ENCODE measurements at regions not wholly inside any gene's neighbourhood (a gene's known extent, or its start where the extent isn't known, plus 50 kb on each side); places are given as distances from the start of the nearest gene placed in this dataset.

- DNase-seq (ENCODE audit: low read depth) = no peak
Observed at GRCh38 chr15:93195109-93195508, 106.1 kb upstream of the RGMA start.

- no peak for DNase-seq (ENCODE audit: low read depth)
Observed at GRCh38 chr15:93190238-93190637, 101.2 kb upstream of the RGMA start.

GRCh38 chr15:93189561-93189960, 100.5 kb upstream of the RGMA start:
- no peak for DNase-seq (ENCODE audit: low read depth)

- no peak for DNase-seq (ENCODE audit: low read depth)
Observed at GRCh38 chr15:93188236-93188635, 99.2 kb upstream of the RGMA start.

GRCh38 chr15:93185796-93186195, 96.8 kb upstream of the RGMA start:
- DNase-seq (ENCODE audit: low read depth) = no peak

GRCh38 chr15:93182703-93183205, 93.7 kb upstream of the RGMA start:
- DNase-seq (ENCODE audit: low read depth) = no peak

- no peak for DNase-seq (ENCODE audit: low read depth)
Observed at GRCh38 chr15:93180656-93181055, 91.6 kb upstream of the RGMA start.

- DNase-seq (ENCODE audit: low read depth) = no peak
Observed at GRCh38 chr15:93180128-93180527, 91.1 kb upstream of the RGMA start.

- DNase-seq (ENCODE audit: low read depth) = no peak
Observed at GRCh38 chr15:93179700-93180102, 90.7 kb upstream of the RGMA start.

- DNase-seq (ENCODE audit: low read depth) = no peak
Observed at GRCh38 chr15:93179072-93179471, 90.1 kb upstream of the RGMA start.

- no peak for DNase-seq (ENCODE audit: low read depth)
Observed at GRCh38 chr15:93178371-93178770, 89.4 kb upstream of the RGMA start.

- DNase-seq (ENCODE audit: low read depth) = no peak
Observed at GRCh38 chr15:93176065-93176464, 87.1 kb upstream of the RGMA start.

GRCh38 chr15:93174836-93175235, 85.8 kb upstream of the RGMA start:
- no peak for DNase-seq (ENCODE audit: low read depth)

- DNase-seq (ENCODE audit: low read depth) = no peak
Observed at GRCh38 chr15:93173369-93173768, 84.4 kb upstream of the RGMA start.

- DNase-seq (ENCODE audit: low read depth) = no peak
Observed at GRCh38 chr15:93171476-93171875, 82.5 kb upstream of the RGMA start.

- DNase-seq (ENCODE audit: low read depth) = no peak
Observed at GRCh38 chr15:93170329-93170728, 81.3 kb upstream of the RGMA start.

- no peak for DNase-seq (ENCODE audit: low read depth)
Observed at GRCh38 chr15:93168910-93169309, 79.9 kb upstream of the RGMA start.

- no peak for DNase-seq (ENCODE audit: low read depth)
Observed at GRCh38 chr15:93167291-93167690, 78.3 kb upstream of the RGMA start.

GRCh38 chr15:93166675-93167074, 77.7 kb upstream of the RGMA start:
- DNase-seq (ENCODE audit: low read depth) = no peak

GRCh38 chr15:93165734-93166470, 76.9 kb upstream of the RGMA start:
- DNase-seq (ENCODE audit: low read depth) = no peak

- no peak for DNase-seq (ENCODE audit: low read depth)
Observed at GRCh38 chr15:93164409-93164808, 75.4 kb upstream of the RGMA start.

- no peak for DNase-seq (ENCODE audit: low read depth)
Observed at GRCh38 chr15:93162560-93162959, 73.5 kb upstream of the RGMA start.

- no peak for DNase-seq (ENCODE audit: low read depth)
Observed at GRCh38 chr15:93159930-93160329, 70.9 kb upstream of the RGMA start.

All from EH (cell line).